ENCODE measurements at regions not wholly inside any gene's neighbourhood (a gene's known extent, or its start where the extent isn't known, plus 50 kb on each side); places are given as distances from the start of the nearest gene placed in this dataset.

GRCh38 chr4:112884406-112884805 is 165.0 kb upstream of the ANK2 start:
- Mint-ChIP-seq H3K4me3 (ENCODE audit: unreplicated experiment) (no peak overlapping the region), H3K27me3 (ENCODE audit: low read depth) (no peaks in the 10 kb centered on the region), H3K9me3 (ENCODE audit: low read depth) (no peaks in the 10 kb centered on the region), H3K27ac (ENCODE audit: unreplicated experiment) (no peak overlapping the region), H3K4me1 (ENCODE audit: low read depth) (peaks cover 35% of the 10 kb centered on the region), H3K36me3 (ENCODE audit: low read depth) (no peaks in the 10 kb centered on the region)
- no peak for TF ChIP-seq CTCF (IDR thresholded peaks at IDR 0.05)
- DNase-seq (ENCODE audit: low spot score), result no peak

- no peaks in the 10 kb centered on the region for H3K9me3 Mint-ChIP-seq (ENCODE audit: low read depth)
- no peak for DNase-seq (ENCODE audit: low spot score)
- H3K27me3 Mint-ChIP-seq (ENCODE audit: low read depth), result no peaks in the 10 kb centered on the region
- H3K4me3 Mint-ChIP-seq (ENCODE audit: unreplicated experiment), result no peak overlapping the region
- H3K27ac Mint-ChIP-seq (ENCODE audit: unreplicated experiment), result no peak overlapping the region
- peaks cover 36% of the 10 kb centered on the region for H3K4me1 Mint-ChIP-seq (ENCODE audit: low read depth)
- TF ChIP-seq CTCF (IDR thresholded peaks at IDR 0.05), result no peak
- no peaks in the 10 kb centered on the region for H3K36me3 Mint-ChIP-seq (ENCODE audit: low read depth)
Measured at GRCh38 chr4:112885897-112886296, 163.6 kb upstream of the ANK2 start.

DNA sequence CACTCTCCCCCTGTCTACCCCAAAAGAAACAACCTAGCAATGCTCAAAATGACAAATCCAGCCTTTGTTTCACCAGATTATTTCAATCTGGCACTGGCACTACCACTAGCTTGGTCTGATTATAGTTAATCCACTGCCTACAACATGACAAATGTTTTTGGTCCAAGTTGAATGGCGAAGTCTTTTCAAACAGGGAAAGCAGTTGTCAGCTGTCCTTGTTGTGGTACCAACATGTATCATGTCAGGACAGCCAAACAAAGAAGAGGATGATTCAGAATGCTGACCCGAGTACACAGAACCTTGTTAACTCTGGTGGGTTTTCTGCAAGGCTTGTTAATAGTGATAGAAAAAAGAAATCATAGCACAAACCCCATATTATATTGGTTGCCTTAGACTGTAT is 160.8 kb upstream of the ANK2 start:
- no peak for TF ChIP-seq CTCF (IDR thresholded peaks at IDR 0.05)
- Mint-ChIP-seq H3K27ac (ENCODE audit: unreplicated experiment) (no peak overlapping the region), H3K9me3 (ENCODE audit: low read depth) (no peaks in the 10 kb centered on the region), H3K4me3 (ENCODE audit: unreplicated experiment) (no peak overlapping the region), H3K27me3 (ENCODE audit: low read depth) (no peaks in the 10 kb centered on the region), H3K4me1 (ENCODE audit: low read depth) (peaks cover 28% of the 10 kb centered on the region), H3K36me3 (ENCODE audit: low read depth) (no peaks in the 10 kb centered on the region)
- no peak for DNase-seq (ENCODE audit: low spot score)

GRCh38 chr4:112889199-112889598 is 160.3 kb upstream of the ANK2 start:
- peak overlapping the region; percentile 43 for H3K4me3 Mint-ChIP-seq (ENCODE audit: unreplicated experiment)
- no peaks in the 10 kb centered on the region for H3K9me3 Mint-ChIP-seq (ENCODE audit: low read depth)
- no peak for TF ChIP-seq CTCF (IDR thresholded peaks at IDR 0.05)
- H3K27me3 Mint-ChIP-seq (ENCODE audit: low read depth), result no peaks in the 10 kb centered on the region
- H3K27ac Mint-ChIP-seq (ENCODE audit: unreplicated experiment), result peak overlapping the region; percentile 49
- H3K36me3 Mint-ChIP-seq (ENCODE audit: low read depth), result no peaks in the 10 kb centered on the region
- no peak for DNase-seq (ENCODE audit: low spot score)
- peaks cover 26% of the 10 kb centered on the region for H3K4me1 Mint-ChIP-seq (ENCODE audit: low read depth)

GRCh38 chr4:112889619-112890527 is 159.6 kb upstream of the ANK2 start:
- H3K4me3 Mint-ChIP-seq (ENCODE audit: unreplicated experiment), result peak overlapping the region; percentile 43
- H3K9me3 Mint-ChIP-seq (ENCODE audit: low read depth), result no peaks in the 10 kb centered on the region
- H3K4me1 Mint-ChIP-seq (ENCODE audit: low read depth), result peaks cover 20% of the 10 kb centered on the region
- no peaks in the 10 kb centered on the region for H3K36me3 Mint-ChIP-seq (ENCODE audit: low read depth)
- TF ChIP-seq CTCF (IDR thresholded peaks at IDR 0.05), result no peak
- DNase-seq (ENCODE audit: low spot score), result no peak
- peak overlapping the region; percentile 49 for H3K27ac Mint-ChIP-seq (ENCODE audit: unreplicated experiment)
- no peaks in the 10 kb centered on the region for H3K27me3 Mint-ChIP-seq (ENCODE audit: low read depth)

Data from chondrocyte (in vitro differentiated cells).